Lower leg skin (tissue), 4 donors: ENCODE measurements at regions not wholly inside any gene's neighbourhood (a gene's known extent, or its start where the extent isn't known, plus 50 kb on each side); places are given as distances from the start of the nearest gene placed in this dataset.

Source experiments
- DNase-seq, 2 donors: peaks; one replicate each; pipeline ENCODE4 v3.0.0-alpha.2; 2019; ENCODE audit warnings: low spot score in 2 of 2
- H3K4me3 ChIP-seq: fragments of 200-600 bp; sonication (generic); 2 replicates; pipeline ENCODE4 v1.5.1; 2017; ENCODE audit warnings: mild to moderate bottlenecking, low read depth; ENCODE audit not compliant: poor library complexity, severe bottlenecking
- POLR2A ChIP-seq, 2 donors: fragments of 450-650 bp; IDR thresholded peaks; one replicate each; pipeline ENCODE4 v1.6.1; 2016 to 2017; ENCODE audit warnings: antibody characterized with exemption in 2 of 2, mild to moderate bottlenecking in 1 of 2, moderate library complexity in 1 of 2
- WGBS, 2 donors: methylation state at CpG; one replicate each; pipeline ENCODE4 v1.1.5; 2018; 5-methylcytosine and 5-hydroxymethylcytosine counted together
- intact Hi-C: fragments of 100-400 bp; cut with DNase I; formaldehyde crosslinking; loops from one replicate; pipeline ENCODE4 v1.15.0; 2023; ENCODE audit warnings: low total_unique reads
- TF ChIP-seq, protein P1 (sequence below), 3 donors: fragments of 450-650 bp; IDR thresholded peaks; one replicate each; pipeline ENCODE4 v1.5.1; 2016; ENCODE audit warnings: antibody characterized with exemption in 3 of 3, mild to moderate bottlenecking in 3 of 3, moderate library complexity in 2 of 3

DNA sequence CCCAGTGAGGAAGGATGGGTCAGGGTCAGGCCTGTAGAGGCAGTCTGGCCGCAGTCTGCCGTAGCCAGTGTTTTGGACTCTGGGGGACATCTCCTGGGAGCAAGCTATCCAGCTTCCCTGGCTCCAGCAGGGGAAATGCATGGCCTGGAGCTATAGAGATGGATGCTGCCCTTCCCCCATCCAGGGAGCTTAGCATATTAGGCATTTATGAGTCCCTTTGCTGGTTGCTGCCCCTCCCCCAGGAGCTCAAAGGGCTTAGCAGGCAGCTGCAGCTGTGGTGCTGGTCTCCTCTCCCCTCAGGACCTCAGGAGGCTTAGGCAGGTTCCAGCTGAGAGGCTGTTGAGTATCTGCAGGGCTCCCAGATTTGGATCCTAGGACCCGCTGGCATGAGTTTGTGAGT, 1158.7 kb downstream of the DTWD2 start:
- H3K4me3 ChIP-seq = no peak overlapping the region
- no peak for DNase-seq
- intact Hi-C loops = no loop called here
- TF ChIP-seq, protein P1, sequence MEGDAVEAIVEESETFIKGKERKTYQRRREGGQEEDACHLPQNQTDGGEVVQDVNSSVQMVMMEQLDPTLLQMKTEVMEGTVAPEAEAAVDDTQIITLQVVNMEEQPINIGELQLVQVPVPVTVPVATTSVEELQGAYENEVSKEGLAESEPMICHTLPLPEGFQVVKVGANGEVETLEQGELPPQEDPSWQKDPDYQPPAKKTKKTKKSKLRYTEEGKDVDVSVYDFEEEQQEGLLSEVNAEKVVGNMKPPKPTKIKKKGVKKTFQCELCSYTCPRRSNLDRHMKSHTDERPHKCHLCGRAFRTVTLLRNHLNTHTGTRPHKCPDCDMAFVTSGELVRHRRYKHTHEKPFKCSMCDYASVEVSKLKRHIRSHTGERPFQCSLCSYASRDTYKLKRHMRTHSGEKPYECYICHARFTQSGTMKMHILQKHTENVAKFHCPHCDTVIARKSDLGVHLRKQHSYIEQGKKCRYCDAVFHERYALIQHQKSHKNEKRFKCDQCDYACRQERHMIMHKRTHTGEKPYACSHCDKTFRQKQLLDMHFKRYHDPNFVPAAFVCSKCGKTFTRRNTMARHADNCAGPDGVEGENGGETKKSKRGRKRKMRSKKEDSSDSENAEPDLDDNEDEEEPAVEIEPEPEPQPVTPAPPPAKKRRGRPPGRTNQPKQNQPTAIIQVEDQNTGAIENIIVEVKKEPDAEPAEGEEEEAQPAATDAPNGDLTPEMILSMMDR (IDR thresholded peaks at IDR 0.05) = no peak
- no peak for TF ChIP-seq POLR2A (IDR thresholded peaks at IDR 0.05)
- 84 to 90% methylated on average over 3 of the region's 3 CpGs for WGBS, 2 donors

DNA sequence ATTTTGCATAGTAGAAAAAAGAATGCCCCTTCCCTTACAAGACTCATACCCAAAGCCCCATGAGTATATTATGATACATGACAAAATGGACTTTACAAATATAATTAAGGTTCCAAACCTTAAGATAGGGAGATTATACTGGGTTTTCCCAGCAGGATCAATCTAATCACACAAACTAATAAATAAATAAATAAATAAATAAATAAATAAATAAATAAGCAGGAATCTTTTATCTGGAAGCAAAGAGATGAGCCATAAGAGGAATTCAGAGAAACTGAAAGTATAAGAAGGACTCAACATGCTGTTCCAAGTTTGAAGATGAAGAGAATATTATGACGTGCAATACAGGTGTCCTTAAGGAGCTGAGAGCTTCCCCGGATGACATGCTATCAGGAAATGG, 1174.5 kb downstream of the DTWD2 start:
- TF ChIP-seq POLR2A (IDR thresholded peaks at IDR 0.05) = no peak
- no peak overlapping the region for H3K4me3 ChIP-seq
- 88 to 89% methylated on average over 2 of the region's 2 CpGs for WGBS, 2 donors
- no peak for DNase-seq
- intact Hi-C loops = no loop called here

DNA sequence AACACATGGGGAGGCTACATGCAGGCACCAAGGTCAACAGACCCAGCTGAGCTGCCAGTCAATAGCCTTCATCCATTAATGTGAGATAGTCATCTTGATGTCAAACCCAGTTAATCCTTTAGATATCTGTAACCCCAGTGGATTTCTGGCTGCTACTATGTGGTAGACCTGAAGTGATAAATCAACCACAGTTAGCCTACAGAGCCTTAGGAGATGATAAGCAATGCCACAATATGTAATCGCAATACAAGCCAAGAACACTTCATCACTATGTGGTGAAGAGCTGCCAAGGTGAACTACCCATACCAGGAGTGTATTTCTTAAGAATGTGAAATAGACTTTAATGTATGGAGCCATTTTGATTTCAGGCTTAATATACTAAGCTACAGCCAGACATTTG, 1175.5 kb downstream of the DTWD2 start:
- intact Hi-C loops = no loop called here
- DNase-seq = no peak
- TF ChIP-seq POLR2A (IDR thresholded peaks at IDR 0.05) = no peak
- TF ChIP-seq, protein P1 (IDR thresholded peaks at IDR 0.05) = no peak
- H3K4me3 ChIP-seq = no peak overlapping the region
- 65 to 77% methylated on average over 1 of the region's 1 CpG for WGBS, 2 donors

DNA sequence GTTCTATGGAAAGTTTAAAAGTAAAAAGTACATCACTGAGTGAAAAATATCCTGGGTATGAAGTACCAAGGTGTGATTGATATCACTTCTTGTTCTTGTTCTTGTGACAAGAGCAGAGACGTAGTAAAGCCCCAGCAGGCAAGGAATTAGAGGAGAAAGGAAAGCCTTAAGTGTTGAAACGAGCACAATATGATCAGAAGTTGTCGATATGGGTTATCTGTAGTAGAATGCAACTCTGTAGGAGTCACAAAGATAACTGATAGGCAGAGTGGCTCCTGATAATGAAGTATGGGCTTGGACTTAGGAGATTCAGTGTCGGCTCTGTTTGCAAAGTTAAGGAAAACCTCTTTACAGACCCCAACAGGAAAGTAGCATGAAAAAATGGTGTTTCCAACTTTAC, 1179.1 kb downstream of the DTWD2 start:
- TF ChIP-seq, protein P1 (IDR thresholded peaks at IDR 0.05) = no peak
- no peak for TF ChIP-seq POLR2A (IDR thresholded peaks at IDR 0.05)
- DNase-seq = no peak
- 73 to 86% methylated on average over 4 of the region's 4 CpGs for WGBS, 2 donors
- intact Hi-C loops = no loop called here
- no peak overlapping the region for H3K4me3 ChIP-seq

DNA sequence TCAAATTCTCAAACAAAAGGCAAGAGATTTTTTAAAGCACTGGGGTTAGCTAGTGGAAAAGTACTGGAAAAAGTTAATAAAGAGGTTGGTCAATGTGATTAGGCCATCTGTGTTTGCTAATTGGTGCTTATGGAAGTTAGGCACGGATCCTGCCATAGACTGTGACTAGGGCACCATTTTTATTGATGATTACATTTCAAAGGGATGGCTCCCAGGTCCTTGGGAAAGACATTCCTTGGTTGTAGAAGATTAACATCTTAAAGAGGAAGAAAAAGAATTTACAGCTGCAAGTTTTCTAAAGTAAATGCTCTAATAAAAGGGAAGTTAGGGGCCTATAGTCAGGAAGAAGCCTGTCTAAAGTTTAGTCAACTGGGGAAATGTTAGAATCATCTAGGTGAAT, 1183.3 kb downstream of the DTWD2 start:
- no peak for DNase-seq
- intact Hi-C loops = no loop called here
- TF ChIP-seq, protein P1 (IDR thresholded peaks at IDR 0.05) = no peak
- no peak for TF ChIP-seq POLR2A (IDR thresholded peaks at IDR 0.05)
- 75 to 80% methylated on average over 1 of the region's 1 CpG for WGBS, 2 donors
- H3K4me3 ChIP-seq = no peak overlapping the region

DNA sequence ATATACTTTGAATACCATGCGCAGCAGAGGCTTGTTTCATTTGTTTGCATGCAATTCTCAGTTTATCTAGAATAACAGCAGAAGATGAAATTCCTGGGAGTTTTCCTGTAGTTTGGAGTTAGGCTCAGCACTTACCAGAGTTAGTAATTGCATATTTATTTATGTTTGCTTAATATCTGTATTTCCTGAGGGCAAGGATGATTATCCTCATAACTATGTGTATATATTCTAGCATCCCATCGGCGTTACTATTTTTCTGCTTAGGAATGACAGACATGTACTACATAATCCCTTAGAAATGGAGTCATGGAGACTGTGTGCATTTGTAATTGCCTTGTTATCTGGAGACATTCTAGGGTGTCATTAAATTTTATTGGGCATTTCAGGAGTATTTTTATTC, 1184.8 kb downstream of the DTWD2 start:
- TF ChIP-seq POLR2A (IDR thresholded peaks at IDR 0.05) = no peak
- TF ChIP-seq, protein P1 (IDR thresholded peaks at IDR 0.05) = no peak
- WGBS, 2 donors = 65 to 69% methylated on average over 3 of the region's 3 CpGs

More for the DNA sequence above, 1184.8 kb downstream of the DTWD2 start:
- DNase-seq = no peak
- intact Hi-C loops = no loop called here
- H3K4me3 ChIP-seq = no peak overlapping the region
